HepG2 (cell line): ENCODE measurements at regions not wholly inside any gene's neighbourhood (a gene's known extent, or its start where the extent isn't known, plus 50 kb on each side); places are given as distances from the start of the nearest gene placed in this dataset.

ENCODE experiments used
- ATAC-seq: fragments of 200-7000 bp; cut with Tn5 transposase; 3 replicates; pipeline ENCODE4 v1.9.1; 2020; ENCODE audit warnings: mild to moderate bottlenecking, moderate library complexity
- BruUV-seq: library from RNA; stranded (reverse); fragments of 400-500 nt; replicated peaks from 2 replicates; lab custom pipeline; 2021; lab: Mats Ljungman, UMichigan
- CTCF ChIA-PET: fragments of 300-600 bp; formaldehyde crosslinking; extraction: SDS; loops from one replicate; lab custom pipeline; 2021; ENCODE audit warnings: low total read pairs, inconsistent platforms, low intra/inter-chr PET ratio; lab: Yijun Ruan, JAX
- POLR2A ChIA-PET: fragments of 350-600 bp; sonication (Branson Sonifier 250); formaldehyde crosslinking; loops from one replicate; lab custom pipeline; 2020; ENCODE audit warnings: antibody characterized with exemption, inconsistent platforms; lab: Yijun Ruan, JAX
- DNase-seq: peaks from one replicate; pipeline ENCODE4 v3.0.0-alpha.2; 2015; ENCODE audit warnings: low spot score
- FAIRE-seq: peaks from 3 replicates; lab custom pipeline; 2011; peaks lifted over from hg19 to GRCh38; lab: Jason Lieb, UNC
- H2AFZ ChIP-seq: one replicate; pipeline ENCODE4 v1.6.1; 2011; ENCODE audit warnings: low read length, inconsistent platforms
- H3K27ac ChIP-seq: fragments of 300-600 bp; 3 replicates; pipeline ENCODE4 v1.8.0; 2011; ENCODE audit warnings: mixed run types, mild to moderate bottlenecking, mixed read lengths, low read length, inconsistent platforms; ENCODE audit not compliant: insufficient read depth; ENCODE audit errors: extremely low read length
- H3K27me3 ChIP-seq, 2 experiments: fragments of 200-600 bp in 1 of 2; 2 replicates in 1 of 2; 3 replicates in 1 of 2; pipeline versions ENCODE4 v1.6.0 to v1.8.0; 2011; ENCODE audit warnings: low read length in 2 of 2, mild to moderate bottlenecking in 2 of 2, moderate library complexity in 2 of 2, inconsistent platforms in 1 of 2; ENCODE audit not compliant: insufficient read depth in 2 of 2, control insufficient read depth in 1 of 2
- H3K36me3 ChIP-seq, 2 experiments: fragments of 200-600 bp in 1 of 2; replicated peaks in 1 of 2; 2 replicates in 1 of 2; 3 replicates in 1 of 2; pipeline versions ENCODE4 v1.5.1 to v1.8.0; 2011; ENCODE audit warnings: low read length in 2 of 2, inconsistent platforms in 1 of 2; ENCODE audit not compliant: insufficient read depth in 2 of 2, control insufficient read depth in 1 of 2
- H3K4me1 ChIP-seq: 2 replicates; pipeline ENCODE4 v1.5.1; 2012; ENCODE audit warnings: low read length, inconsistent platforms; ENCODE audit not compliant: insufficient read depth
- H3K4me2 ChIP-seq: 2 replicates; pipeline ENCODE4 v1.6.0; 2011; ENCODE audit warnings: low read depth, low read length, inconsistent platforms
- H3K4me3 ChIP-seq, 3 experiments: fragments of 200-600 bp in 1 of 3; sonication (generic), shearing (Covaris generic) in 1 of 3; replicated peaks in 1 of 3; 2 replicates each; pipeline ENCODE4 v1.5.1; 2011 to 2016; ENCODE audit warnings: low read length in 3 of 3, inconsistent platforms in 2 of 3, low read depth in 2 of 3, mild to moderate bottlenecking in 2 of 3, control low read depth in 1 of 3, mixed read lengths in 1 of 3; ENCODE audit not compliant: insufficient read depth in 1 of 3
- H3K79me2 ChIP-seq: one replicate; pipeline ENCODE4 v1.6.1; 2011; ENCODE audit warnings: low read length, inconsistent platforms; ENCODE audit not compliant: insufficient read depth
- H3K9ac ChIP-seq: 2 replicates; pipeline ENCODE4 v1.6.0; 2011; ENCODE audit warnings: mild to moderate bottlenecking, low read depth, low read length, inconsistent platforms; ENCODE audit not compliant: insufficient read depth
- H3K9me3 ChIP-seq: 2 replicates; pipeline ENCODE4 v1.5.1; 2012; ENCODE audit warnings: mild to moderate bottlenecking, low read length
- H4K20me1 ChIP-seq: 2 replicates; pipeline ENCODE4 v1.6.0; 2011; ENCODE audit warnings: inconsistent platforms, mild to moderate bottlenecking, low read length, moderate library complexity; ENCODE audit not compliant: insufficient read depth
- CHCHD3 ChIP-seq: sonication (generic); formaldehyde crosslinking; IDR thresholded peaks from 2 replicates; pipeline ENCODE4 v1.8.0; 2022; ENCODE audit warnings: mild to moderate bottlenecking, missing genetic modification reagents, moderate library complexity
- EZH2 ChIP-seq: conservative IDR thresholded peaks from 2 replicates; pipeline ENCODE4 v1.6.1; 2012; ENCODE audit warnings: mild to moderate bottlenecking, low read depth, low read length, moderate library complexity
- HOXA9 ChIP-seq: sonication (generic); formaldehyde crosslinking; IDR thresholded peaks from 2 replicates; pipeline ENCODE4 v1.8.1; 2022; ENCODE audit warnings: missing genetic modification reagents, mild to moderate bottlenecking, moderate library complexity, borderline replicate concordance
- ISL2 ChIP-seq: sonication (generic); formaldehyde crosslinking; IDR thresholded peaks from 2 replicates; pipeline ENCODE4 v1.5.0; 2020; ENCODE audit warnings: missing genetic modification reagents
- MAFK ChIP-seq, 2 experiments: IDR thresholded peaks in 1 of 2; conservative IDR thresholded peaks in 1 of 2; 2 replicates each; pipeline ENCODE4 v1.6.1; 2011; ENCODE audit warnings: improper control_type of control experiment in 2 of 2, low read length in 2 of 2
- ONECUT2 ChIP-seq: sonication (generic); formaldehyde crosslinking; IDR thresholded peaks from 2 replicates; pipeline ENCODE4 v1.4.0; 2020; ENCODE audit warnings: missing genetic modification reagents
- RBFOX2 ChIP-seq: fragments of 200-400 bp; formaldehyde crosslinking; IDR thresholded peaks from 2 replicates; pipeline ENCODE4 v1.6.1; 2017; ENCODE audit warnings: low read depth, mild to moderate bottlenecking, low read length
- TBX3 ChIP-seq: fragments of 450-650 bp; IDR thresholded peaks from 2 replicates; pipeline ENCODE4 v1.6.1; 2017; ENCODE audit warnings: antibody characterized with exemption, mild to moderate bottlenecking, inconsistent platforms, borderline replicate concordance
- TCF7L2 ChIP-seq: IDR thresholded peaks from 2 replicates; pipeline ENCODE4 v1.6.1; 2011; ENCODE audit warnings: mild to moderate bottlenecking, low read depth, low read length, moderate library complexity
- ZFP36L1 ChIP-seq: sonication (generic); formaldehyde crosslinking; IDR thresholded peaks from 2 replicates; pipeline ENCODE4 v1.8.0; 2022; ENCODE audit warnings: mild to moderate bottlenecking, missing genetic modification reagents, moderate library complexity
- ZFP62 ChIP-seq: sonication (generic); formaldehyde crosslinking; IDR thresholded peaks from 2 replicates; pipeline ENCODE4 v1.4.0; 2020; ENCODE audit warnings: missing genetic modification reagents
- ZFX ChIP-seq: sonication (generic); formaldehyde crosslinking; IDR thresholded peaks from 2 replicates; pipeline ENCODE4 v1.4.0; 2020; ENCODE audit warnings: mild to moderate bottlenecking, low read depth, missing genetic modification reagents, moderate library complexity
- ZNF143 ChIP-seq: sonication (generic); formaldehyde crosslinking; IDR thresholded peaks from 2 replicates; pipeline ENCODE4 v1.4.0; 2020; ENCODE audit warnings: missing genetic modification reagents
- ZNF264 ChIP-seq: sonication (generic); formaldehyde crosslinking; IDR thresholded peaks from 2 replicates; pipeline ENCODE4 v1.4.0; 2020; ENCODE audit warnings: missing genetic modification reagents
- ZNF598 ChIP-seq: sonication (generic); formaldehyde crosslinking; IDR thresholded peaks from 2 replicates; pipeline ENCODE4 v1.5.1; 2020; ENCODE audit warnings: mild to moderate bottlenecking, missing genetic modification reagents, borderline replicate concordance
- WGBS: methylation state at CpG from one replicate; pipeline ENCODE4 v1.1.6; 2017; ENCODE audit warnings: low lambda C conversion rate; 5-methylcytosine and 5-hydroxymethylcytosine counted together
- in situ Hi-C: cut with HindIII; loops from 2 replicates; pipeline ENCODE4 v1.10.0; 2017; ENCODE audit warnings: low pct_unique_long_range_greater_than_20kb; ENCODE audit not compliant: extremely low pct_ligation_motif_present
- intact Hi-C: fragments of 100-400 bp; cut with micrococcal nuclease; formaldehyde crosslinking; loops from one replicate; pipeline ENCODE4 v1.10.0; 2022; ENCODE audit not compliant: unreplicated experiment
- TF ChIP-seq, protein P1 (sequence below): sonication (generic); formaldehyde crosslinking; conservative IDR thresholded peaks from 2 replicates; pipeline ENCODE4 v1.5.0; 2020; ENCODE audit warnings: missing genetic modification reagents
- TF ChIP-seq, protein P2 (sequence below): sonication (generic); formaldehyde crosslinking; IDR thresholded peaks from 2 replicates; pipeline ENCODE4 v1.4.0; 2020; ENCODE audit warnings: mild to moderate bottlenecking, missing genetic modification reagents

DNA sequence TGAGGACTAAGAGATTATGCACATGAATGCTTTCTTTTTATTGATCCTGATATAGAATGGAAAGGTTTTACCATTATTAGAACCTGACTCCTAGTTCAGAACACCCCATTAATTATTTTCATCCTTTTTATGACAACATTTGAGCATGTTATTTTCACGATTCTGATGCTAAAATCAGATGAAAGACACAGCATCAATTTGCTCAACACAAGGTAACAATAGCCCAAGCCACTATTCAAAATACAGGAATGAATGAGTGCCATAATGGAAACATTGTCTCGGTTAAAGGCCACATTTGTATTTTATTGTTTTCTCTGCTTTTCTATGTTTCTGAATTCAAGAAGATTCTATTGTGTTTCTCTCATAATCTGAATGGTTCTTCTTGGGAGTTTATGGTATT is 126.3 kb upstream of the POF1B start:
- BruUV-seq = no TSS peak
- H3K36me3 ChIP-seq = no peaks in the 10 kb centered on the region
- ATAC-seq = no peak
- H3K27ac ChIP-seq = no peak overlapping the region
- WGBS = 4% methylated on average over 2 of the region's 2 CpGs
- H2AFZ ChIP-seq = no peak overlapping the region
- H3K27me3 ChIP-seq = no peaks in the 10 kb centered on the region
- CTCF ChIA-PET = no interaction called here
- no peak for FAIRE-seq
- no peaks in the 10 kb centered on the region for H4K20me1 ChIP-seq
- H3K9ac ChIP-seq = no peak overlapping the region
- TF ChIP-seq ZNF264 (CRISPR knock-in tag) (no peak), TBX3 (no peak), ISL2 (no peak), ZNF143 (no peak), HOXA9 (CRISPR knock-in tag) (no peak), ZNF598 (CRISPR knock-in tag) (no peak), CHCHD3 (no peak), ZFP36L1 (no peak), ZFP62 (CRISPR knock-in tag) (no peak), ONECUT2 (CRISPR knock-in tag) (no peak), RBFOX2 (no peak), EZH2 (no peak), MAFK (conservative IDR thresholded peaks at IDR 0.05 in 1 of 2, IDR thresholded peaks at IDR 0.05 in 1 of 2; ENCODE audit: low read length in 2 of 2) (no peak), TCF7L2 (no peak), ZFX (no peak)
- TF ChIP-seq, protein P1, sequence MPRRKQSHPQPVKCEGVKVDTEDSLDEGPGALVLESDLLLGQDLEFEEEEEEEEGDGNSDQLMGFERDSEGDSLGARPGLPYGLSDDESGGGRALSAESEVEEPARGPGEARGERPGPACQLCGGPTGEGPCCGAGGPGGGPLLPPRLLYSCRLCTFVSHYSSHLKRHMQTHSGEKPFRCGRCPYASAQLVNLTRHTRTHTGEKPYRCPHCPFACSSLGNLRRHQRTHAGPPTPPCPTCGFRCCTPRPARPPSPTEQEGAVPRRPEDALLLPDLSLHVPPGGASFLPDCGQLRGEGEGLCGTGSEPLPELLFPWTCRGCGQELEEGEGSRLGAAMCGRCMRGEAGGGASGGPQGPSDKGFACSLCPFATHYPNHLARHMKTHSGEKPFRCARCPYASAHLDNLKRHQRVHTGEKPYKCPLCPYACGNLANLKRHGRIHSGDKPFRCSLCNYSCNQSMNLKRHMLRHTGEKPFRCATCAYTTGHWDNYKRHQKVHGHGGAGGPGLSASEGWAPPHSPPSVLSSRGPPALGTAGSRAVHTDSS (CRISPR knock-in tag) = no peak
- TF ChIP-seq, protein P2, sequence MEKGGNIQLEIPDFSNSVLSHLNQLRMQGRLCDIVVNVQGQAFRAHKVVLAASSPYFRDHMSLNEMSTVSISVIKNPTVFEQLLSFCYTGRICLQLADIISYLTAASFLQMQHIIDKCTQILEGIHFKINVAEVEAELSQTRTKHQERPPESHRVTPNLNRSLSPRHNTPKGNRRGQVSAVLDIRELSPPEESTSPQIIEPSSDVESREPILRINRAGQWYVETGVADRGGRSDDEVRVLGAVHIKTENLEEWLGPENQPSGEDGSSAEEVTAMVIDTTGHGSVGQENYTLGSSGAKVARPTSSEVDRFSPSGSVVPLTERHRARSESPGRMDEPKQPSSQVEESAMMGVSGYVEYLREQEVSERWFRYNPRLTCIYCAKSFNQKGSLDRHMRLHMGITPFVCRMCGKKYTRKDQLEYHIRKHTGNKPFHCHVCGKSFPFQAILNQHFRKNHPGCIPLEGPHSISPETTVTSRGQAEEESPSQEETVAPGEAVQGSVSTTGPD = no peak
- in situ Hi-C loops = no loop called here
- no peaks in the 10 kb centered on the region for H3K4me1 ChIP-seq
- DNase-seq = no peak
- POLR2A ChIA-PET = no interaction called here
- intact Hi-C loops = no loop called here
- no peaks in the 10 kb centered on the region for H3K9me3 ChIP-seq
- no peak overlapping the region for H3K4me2 ChIP-seq
- no peak overlapping the region for H3K4me3 ChIP-seq
- no peaks in the 10 kb centered on the region for H3K79me2 ChIP-seq
